GM12865 (cell line): ENCODE measurements at regions not wholly inside any gene's neighbourhood (a gene's known extent, or its start where the extent isn't known, plus 50 kb on each side); places are given as distances from the start of the nearest gene placed in this dataset.

ENCODE experiments used
- DNase-seq: peaks from one replicate; pipeline ENCODE4 v3.0.0; 2010; ENCODE audit warnings: low read depth
- H3K4me3 ChIP-seq: 2 replicates; pipeline ENCODE4 v1.5.1; 2011; ENCODE audit warnings: mild to moderate bottlenecking, low read depth, low read length, control low read depth
- CTCF ChIP-seq: IDR thresholded peaks from 2 replicates; pipeline ENCODE4 v1.5.1; 2011; ENCODE audit warnings: low read length, control low read depth, low read depth, inconsistent platforms; ENCODE audit not compliant: insufficient read depth; ENCODE audit errors: missing control alignments

GRCh38 chr14:44165936-44166335 is 341.1 kb downstream of the FSCB start:
- no peak overlapping the region for H3K4me3 ChIP-seq
- no peak for DNase-seq
- no peak for TF ChIP-seq CTCF

- no peak for DNase-seq
- TF ChIP-seq CTCF: no peak
- H3K4me3 ChIP-seq: no peak overlapping the region
Measured at GRCh38 chr14:44165286-44165685, 341.8 kb downstream of the FSCB start.

- no peak for DNase-seq
- TF ChIP-seq CTCF: no peak
Measured at GRCh38 chr14:44163946-44164345, 343.1 kb downstream of the FSCB start.

GRCh38 chr14:44162197-44162596 is 344.9 kb downstream of the FSCB start:
- no peak for DNase-seq
- no peak overlapping the region for H3K4me3 ChIP-seq
- no peak for TF ChIP-seq CTCF

More at GRCh38 chr14:44163946-44164345, 343.1 kb downstream of the FSCB start:
- no peak overlapping the region for H3K4me3 ChIP-seq

GRCh38 chr14:44154874-44155273 is 352.2 kb downstream of the FSCB start:
- no peak for TF ChIP-seq CTCF
- no peak overlapping the region for H3K4me3 ChIP-seq
- DNase-seq: no peak

GRCh38 chr14:44154446-44154845 is 352.6 kb downstream of the FSCB start:
- H3K4me3 ChIP-seq: no peak overlapping the region
- no peak for TF ChIP-seq CTCF
- DNase-seq: no peak

- TF ChIP-seq CTCF: no peak
- no peak for DNase-seq
- H3K4me3 ChIP-seq: no peak overlapping the region
Measured at GRCh38 chr14:44151130-44151820, 355.8 kb downstream of the FSCB start.
